ENCODE measurements at regions not wholly inside any gene's neighbourhood (a gene's known extent, or its start where the extent isn't known, plus 50 kb on each side); places are given as distances from the start of the nearest gene placed in this dataset.

DNA sequence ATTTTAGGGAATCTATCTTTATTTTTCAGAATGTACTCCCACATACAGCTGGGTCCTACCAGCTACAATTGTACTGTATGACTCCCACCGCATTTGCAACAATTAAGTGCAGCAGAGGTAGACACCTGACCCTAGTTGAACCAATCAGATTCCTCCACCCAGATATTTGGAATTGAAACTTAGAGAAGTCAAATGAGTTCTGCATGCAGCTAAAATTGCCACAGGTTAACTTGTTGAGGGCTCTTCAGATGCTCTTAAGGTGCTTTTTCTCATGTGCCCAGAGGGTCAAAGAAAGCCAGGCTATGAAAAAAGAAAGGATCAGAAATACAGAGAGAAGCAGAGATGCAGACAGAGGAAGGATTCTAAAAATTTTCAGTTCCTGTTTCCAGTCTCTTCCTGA is 68.0 kb upstream of the TES start:
- H3K4me3 ChIP-seq (ENCODE audit: insufficient read depth, low read length) = no peak overlapping the region
- H3K4me2 ChIP-seq (ENCODE audit: insufficient read depth, low read length) = no peak overlapping the region
- no peaks in the 10 kb centered on the region for H3K9me3 ChIP-seq (ENCODE audit: low read depth, low read length)
- no peaks in the 10 kb centered on the region for H3K36me3 ChIP-seq (ENCODE audit: insufficient read depth, low read length)
- H3K27me3 ChIP-seq (ENCODE audit: insufficient read depth, low read length) = no peaks in the 10 kb centered on the region
- no peak for DNase-seq (ENCODE audit: insufficient read length, low spot score, missing footprints)
- H3K27ac ChIP-seq (ENCODE audit: low read depth, low read length) = no peak overlapping the region
- H3K4me1 ChIP-seq (ENCODE audit: insufficient read depth, low read length) = no peaks in the 10 kb centered on the region
- no peaks in the 10 kb centered on the region for H4K20me1 ChIP-seq (ENCODE audit: insufficient read depth, low read length)
- H2AFZ ChIP-seq (ENCODE audit: low read length) = no peak overlapping the region
- no peaks in the 10 kb centered on the region for H3K79me2 ChIP-seq (ENCODE audit: insufficient read depth, low read length)
- TF ChIP-seq, protein P1, sequence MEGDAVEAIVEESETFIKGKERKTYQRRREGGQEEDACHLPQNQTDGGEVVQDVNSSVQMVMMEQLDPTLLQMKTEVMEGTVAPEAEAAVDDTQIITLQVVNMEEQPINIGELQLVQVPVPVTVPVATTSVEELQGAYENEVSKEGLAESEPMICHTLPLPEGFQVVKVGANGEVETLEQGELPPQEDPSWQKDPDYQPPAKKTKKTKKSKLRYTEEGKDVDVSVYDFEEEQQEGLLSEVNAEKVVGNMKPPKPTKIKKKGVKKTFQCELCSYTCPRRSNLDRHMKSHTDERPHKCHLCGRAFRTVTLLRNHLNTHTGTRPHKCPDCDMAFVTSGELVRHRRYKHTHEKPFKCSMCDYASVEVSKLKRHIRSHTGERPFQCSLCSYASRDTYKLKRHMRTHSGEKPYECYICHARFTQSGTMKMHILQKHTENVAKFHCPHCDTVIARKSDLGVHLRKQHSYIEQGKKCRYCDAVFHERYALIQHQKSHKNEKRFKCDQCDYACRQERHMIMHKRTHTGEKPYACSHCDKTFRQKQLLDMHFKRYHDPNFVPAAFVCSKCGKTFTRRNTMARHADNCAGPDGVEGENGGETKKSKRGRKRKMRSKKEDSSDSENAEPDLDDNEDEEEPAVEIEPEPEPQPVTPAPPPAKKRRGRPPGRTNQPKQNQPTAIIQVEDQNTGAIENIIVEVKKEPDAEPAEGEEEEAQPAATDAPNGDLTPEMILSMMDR (IDR thresholded peaks at IDR 0.05; ENCODE audit: extremely low read depth, low read depth, low read length) = no peak

DNA sequence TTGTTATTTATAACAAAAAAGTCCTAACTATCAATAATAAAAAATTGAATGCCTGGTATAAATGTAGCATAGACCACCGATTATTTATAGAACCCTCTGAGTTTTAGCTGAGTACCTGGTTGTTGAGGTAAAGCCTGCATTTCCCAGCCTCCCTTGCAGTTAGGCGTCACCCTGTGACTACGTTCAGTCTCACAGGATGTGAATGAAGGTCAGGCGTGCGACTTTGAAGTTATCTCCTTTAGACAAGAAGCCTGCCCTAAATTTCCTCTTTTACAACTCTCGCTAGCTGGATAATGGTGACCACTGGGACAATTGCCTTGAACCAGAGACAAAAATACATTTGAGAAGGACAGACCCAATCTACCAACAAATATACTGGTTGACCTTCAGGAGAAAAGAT is 67.5 kb upstream of the TES start:
- Histone ChIP-seq H3K9me3 (ENCODE audit: low read depth, low read length) (no peaks in the 10 kb centered on the region), H3K27ac (ENCODE audit: low read depth, low read length) (no peak overlapping the region), H3K4me1 (ENCODE audit: insufficient read depth, low read length) (no peaks in the 10 kb centered on the region), H4K20me1 (ENCODE audit: insufficient read depth, low read length) (no peaks in the 10 kb centered on the region), H3K27me3 (ENCODE audit: insufficient read depth, low read length) (no peaks in the 10 kb centered on the region), H3K4me2 (ENCODE audit: insufficient read depth, low read length) (no peak overlapping the region), H3K36me3 (ENCODE audit: insufficient read depth, low read length) (no peaks in the 10 kb centered on the region), H2AFZ (ENCODE audit: low read length) (no peak overlapping the region), H3K4me3 (ENCODE audit: insufficient read depth, low read length) (no peak overlapping the region), H3K79me2 (ENCODE audit: insufficient read depth, low read length) (no peaks in the 10 kb centered on the region)
- DNase-seq (ENCODE audit: insufficient read length, low spot score, missing footprints) = no peak
- TF ChIP-seq, protein P1 (IDR thresholded peaks at IDR 0.05; ENCODE audit: extremely low read depth, low read depth, low read length) = no peak

- no peaks in the 10 kb centered on the region for H3K27me3 ChIP-seq (ENCODE audit: insufficient read depth, low read length)
- no peaks in the 10 kb centered on the region for H4K20me1 ChIP-seq (ENCODE audit: insufficient read depth, low read length)
These were observed 65.0 kb upstream of the TES start for GRCh38 chr7:116145245-116145852.

GRCh38 chr7:116148108-116148507 is 62.2 kb upstream of the TES start:
- Histone ChIP-seq H3K27me3 (ENCODE audit: insufficient read depth, low read length) (no peaks in the 10 kb centered on the region), H2AFZ (ENCODE audit: low read length) (no peak overlapping the region), H3K27ac (ENCODE audit: low read depth, low read length) (no peak overlapping the region), H3K4me1 (ENCODE audit: insufficient read depth, low read length) (peaks cover 8% of the 10 kb centered on the region), H3K4me2 (ENCODE audit: insufficient read depth, low read length) (no peak overlapping the region), H3K79me2 (ENCODE audit: insufficient read depth, low read length) (no peaks in the 10 kb centered on the region), H3K4me3 (ENCODE audit: insufficient read depth, low read length) (no peak overlapping the region), H3K9me3 (ENCODE audit: low read depth, low read length) (no peaks in the 10 kb centered on the region), H4K20me1 (ENCODE audit: insufficient read depth, low read length) (no peaks in the 10 kb centered on the region), H3K36me3 (ENCODE audit: insufficient read depth, low read length) (no peaks in the 10 kb centered on the region)
- TF ChIP-seq, protein P1 (IDR thresholded peaks at IDR 0.05; ENCODE audit: extremely low read depth, low read depth, low read length) = no peak
- no peak for DNase-seq (ENCODE audit: insufficient read length, low spot score, missing footprints)

More at GRCh38 chr7:116145245-116145852, 65.0 kb upstream of the TES start:
- TF ChIP-seq, protein P1 (IDR thresholded peaks at IDR 0.05; ENCODE audit: extremely low read depth, low read depth, low read length) = no peak
- Histone ChIP-seq H3K4me2 (ENCODE audit: insufficient read depth, low read length) (no peak overlapping the region), H3K9me3 (ENCODE audit: low read depth, low read length) (no peaks in the 10 kb centered on the region), H3K4me1 (ENCODE audit: insufficient read depth, low read length) (no peaks in the 10 kb centered on the region), H3K4me3 (ENCODE audit: insufficient read depth, low read length) (no peak overlapping the region), H2AFZ (ENCODE audit: low read length) (peak overlapping the region; percentile 67), H3K79me2 (ENCODE audit: insufficient read depth, low read length) (no peaks in the 10 kb centered on the region), H3K27ac (ENCODE audit: low read depth, low read length) (no peak overlapping the region), H3K36me3 (ENCODE audit: insufficient read depth, low read length) (no peaks in the 10 kb centered on the region)
- no peak for DNase-seq (ENCODE audit: insufficient read length, low spot score, missing footprints)

Data from osteoblast (primary cell).